ENCODE measurements at regions not wholly inside any gene's neighbourhood (a gene's known extent, or its start where the extent isn't known, plus 50 kb on each side); places are given as distances from the start of the nearest gene placed in this dataset.
"Not testable (repeated sequence)": the region's sequence is repeated elsewhere in the genome, so short reads cannot be mapped to it uniquely, and the experiment has no call there.

DNA sequence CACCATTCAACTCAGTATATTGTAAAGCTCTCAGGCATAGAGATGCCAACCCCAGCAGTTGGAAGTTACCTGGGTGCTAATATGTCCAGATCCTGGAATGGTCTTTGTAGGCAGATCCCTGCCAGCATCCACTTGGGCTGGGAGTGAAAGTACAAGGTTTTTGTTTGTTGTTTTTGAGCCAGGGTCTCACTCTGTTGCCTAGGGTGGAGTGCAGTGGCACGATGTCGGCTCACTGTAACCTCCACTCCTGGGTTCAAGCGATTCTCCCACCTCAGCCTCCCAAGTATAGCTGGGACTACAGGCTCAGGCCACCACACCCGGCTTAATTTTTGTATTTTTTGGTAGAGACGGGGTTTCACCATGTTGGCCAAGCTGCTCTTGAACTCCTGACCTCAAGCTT, 177.6 kb downstream of the IRF8 start:
- TF ChIP-seq CTCF (IDR thresholded peaks at IDR 0.05; ENCODE audit: low read depth, low read length, missing control alignments) = no peak
- H3K4me3 ChIP-seq (ENCODE audit: low read depth, low read length) = no peak overlapping the region
- no peak for DNase-seq (ENCODE audit: low read depth)

DNA sequence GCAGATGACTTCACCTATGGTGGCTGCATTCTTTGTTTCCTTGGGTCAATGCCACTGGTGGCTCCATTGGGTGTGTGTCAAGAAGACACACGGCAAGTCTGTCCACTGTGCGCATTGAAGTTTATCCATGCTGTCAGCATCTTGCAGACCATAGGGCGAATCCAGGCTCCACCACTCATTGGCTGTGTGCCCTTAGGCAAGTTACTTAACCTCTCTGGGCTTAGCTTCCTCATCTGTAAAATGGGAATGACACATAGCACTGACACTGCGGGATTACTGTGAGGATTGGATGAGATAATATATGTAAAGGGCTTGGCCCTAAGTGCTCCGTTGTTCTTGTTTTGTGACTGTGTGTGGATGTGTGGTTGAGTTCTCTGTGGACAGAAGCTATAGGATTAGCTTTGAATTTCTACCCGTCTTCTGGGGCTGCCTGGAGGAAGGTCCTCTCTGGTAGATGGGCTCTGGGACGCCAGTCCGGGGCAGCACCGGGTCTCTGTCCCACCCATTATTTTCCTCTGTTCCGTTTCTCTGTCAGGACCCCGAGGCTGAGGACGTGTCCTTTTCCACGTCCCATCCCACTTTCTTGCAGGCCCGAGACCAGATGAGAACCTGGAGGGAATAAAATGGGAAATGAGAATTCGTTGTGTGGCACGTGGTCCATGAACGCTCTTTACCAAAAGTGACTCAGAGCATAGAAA, 178.4 kb downstream of the IRF8 start:
- DNase-seq (ENCODE audit: low read depth) = no peak
- TF ChIP-seq CTCF (IDR thresholded peaks at IDR 0.05; ENCODE audit: low read depth, low read length, missing control alignments) = no peak
- H3K4me3 ChIP-seq (ENCODE audit: low read depth, low read length) = no peak overlapping the region

DNA sequence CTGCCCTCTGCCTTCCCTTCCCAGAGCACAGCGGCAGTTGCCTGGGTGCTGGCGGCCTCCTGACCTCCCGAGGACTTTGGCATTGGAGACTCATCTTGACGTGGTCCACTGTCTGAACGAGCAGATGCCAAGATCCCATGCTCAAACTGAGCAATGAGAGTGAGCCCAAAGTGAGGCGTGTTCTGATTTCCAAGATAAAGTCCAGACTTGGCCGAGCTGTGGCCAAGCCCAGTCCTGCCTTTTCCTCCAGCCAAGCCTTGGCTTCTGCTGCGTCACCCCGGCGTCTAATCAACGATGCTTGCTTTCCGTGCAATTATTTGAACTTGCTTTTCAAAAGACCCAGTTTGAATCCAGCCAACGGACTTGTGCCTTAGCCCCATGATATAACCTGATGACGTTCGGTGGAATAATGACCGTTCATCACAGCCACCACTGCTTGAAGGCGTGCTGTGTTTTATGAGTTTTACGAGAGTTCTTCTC, 179.2 kb downstream of the IRF8 start:
- H3K4me3 ChIP-seq (ENCODE audit: low read depth, low read length) = no peak overlapping the region
- TF ChIP-seq CTCF (IDR thresholded peaks at IDR 0.05; ENCODE audit: low read depth, low read length, missing control alignments) = no peak

DNA sequence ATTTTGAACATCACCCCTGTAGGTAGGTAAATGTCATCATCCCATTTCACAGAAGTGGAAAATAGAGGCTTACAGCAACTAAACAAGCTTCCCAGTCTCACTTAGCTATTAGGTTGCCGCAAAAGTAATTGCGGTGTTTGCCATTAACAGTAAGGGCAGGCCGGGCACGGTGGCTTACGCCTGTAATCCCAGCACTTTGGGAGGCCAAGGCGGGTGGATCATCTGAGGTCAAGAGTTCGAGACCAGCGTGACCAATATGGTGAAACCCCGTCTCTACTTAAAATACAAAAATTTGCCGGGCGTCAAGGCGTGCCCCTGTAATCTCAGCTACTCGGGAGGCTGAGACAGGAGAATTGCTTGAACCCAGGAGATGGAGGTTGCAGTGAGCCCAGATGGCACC, 179.7 kb downstream of the IRF8 start:
- DNase-seq (ENCODE audit: low read depth); H3K4me3 ChIP-seq (ENCODE audit: low read depth, low read length): not testable (repeated sequence)

More for the DNA sequence above, 179.2 kb downstream of the IRF8 start:
- DNase-seq (ENCODE audit: low read depth) = no peak

DNA sequence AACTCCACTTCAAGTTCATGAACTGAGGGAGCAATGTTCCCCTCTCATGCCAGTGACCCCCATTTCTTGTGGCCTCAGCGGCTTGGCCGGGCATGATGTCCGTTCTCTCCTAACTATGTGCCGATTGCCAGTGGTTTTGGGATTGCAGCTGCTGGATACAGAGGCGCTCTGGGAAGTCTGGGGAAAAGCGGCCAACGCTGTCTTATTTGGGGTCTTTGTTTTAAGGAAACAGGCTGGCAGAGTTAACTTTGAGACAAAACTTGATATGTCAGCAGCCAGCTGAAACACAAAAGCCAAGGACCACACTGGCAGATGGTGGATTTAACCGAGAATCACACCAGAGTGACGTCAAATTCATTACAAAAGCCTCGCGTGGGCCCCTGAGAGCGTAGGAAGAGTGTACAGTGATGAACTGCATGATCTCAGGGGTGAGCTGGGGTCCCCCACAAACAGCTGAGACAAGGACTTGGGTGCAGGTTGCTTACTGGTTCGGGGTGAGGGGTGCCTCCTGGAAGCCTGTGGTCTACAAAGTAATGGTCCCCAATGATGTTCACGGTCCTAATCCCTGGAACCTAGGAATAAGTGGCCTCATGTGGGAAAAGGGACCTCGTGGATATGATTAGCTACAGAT, 180.4 kb downstream of the IRF8 start:
- H3K4me3 ChIP-seq (ENCODE audit: low read depth, low read length) = no peak overlapping the region
- DNase-seq (ENCODE audit: low read depth) = no peak
- TF ChIP-seq CTCF (IDR thresholded peaks at IDR 0.05; ENCODE audit: low read depth, low read length, missing control alignments) = no peak

GRCh38 chr16:86080131-86080875, 181.3 kb downstream of the IRF8 start:
- no peak for TF ChIP-seq CTCF (IDR thresholded peaks at IDR 0.05; ENCODE audit: low read depth, low read length, missing control alignments)
- H3K4me3 ChIP-seq (ENCODE audit: low read depth, low read length) = no peak overlapping the region
- no peak for DNase-seq (ENCODE audit: low read depth)

GRCh38 chr16:86080982-86081381, 182.0 kb downstream of the IRF8 start:
- TF ChIP-seq CTCF (IDR thresholded peaks at IDR 0.05; ENCODE audit: low read depth, low read length, missing control alignments) = no peak
- H3K4me3 ChIP-seq (ENCODE audit: low read depth, low read length) = no peak overlapping the region
- DNase-seq (ENCODE audit: low read depth) = no peak

Measured in GM12864 (cell line).